ENCODE measurements at regions not wholly inside any gene's neighbourhood (a gene's known extent, or its start where the extent isn't known, plus 50 kb on each side); places are given as distances from the start of the nearest gene placed in this dataset.
A peak's percentile ranks its signal among the peaks of the same experiment; 100 is the strongest.

- no peak for TF ChIP-seq ZNF609 (CRISPR knock-in tag; IDR thresholded peaks at IDR 0.05; ENCODE audit: borderline replicate concordance)
- TF ChIP-seq RCOR2 (CRISPR knock-in tag; IDR thresholded peaks at IDR 0.05) = no peak
- TF ChIP-seq ZNF646 (CRISPR knock-in tag; IDR thresholded peaks at IDR 0.05) = no peak
- TF ChIP-seq JUN (CRISPR knock-in tag; IDR thresholded peaks at IDR 0.05) = no peak
- TF ChIP-seq KLF11 (CRISPR knock-in tag; IDR thresholded peaks at IDR 0.05) = 0 out of 2 replicates have a peak, but pooled peaks have one; percentile 30
- no peak for TF ChIP-seq JUND (CRISPR knock-in tag; IDR thresholded peaks at IDR 0.05)
- TF ChIP-seq ZC3H13 (CRISPR knock-in tag; IDR thresholded peaks at IDR 0.05) = no peak
- TF ChIP-seq HNRNPH1 (optimal IDR thresholded peaks at IDR 0.05; ENCODE audit: low read depth, low read length) = no peak
- TF ChIP-seq ZNF331 (CRISPR knock-in tag; IDR thresholded peaks at IDR 0.05) = no peak
- TF ChIP-seq ZNF562 (CRISPR knock-in tag; IDR thresholded peaks at IDR 0.05; ENCODE audit: borderline replicate concordance) = no peak
- peak; percentile 87 for TF ChIP-seq ZNF18 (CRISPR knock-in tag; IDR thresholded peaks at IDR 0.05; ENCODE audit: insufficient replicate concordance)
- 0 out of 2 replicates have a peak, but pooled peaks have one; percentile 54 for TF ChIP-seq ZNF383 (CRISPR knock-in tag; IDR thresholded peaks at IDR 0.05; ENCODE audit: borderline replicate concordance)
- no peak for TF ChIP-seq MBD4 (IDR thresholded peaks at IDR 0.05; ENCODE audit: borderline replicate concordance, low read length)
- 0 out of 2 replicates have a peak, but pooled peaks have one; percentile 13 for TF ChIP-seq ZNF747 (CRISPR knock-in tag; IDR thresholded peaks at IDR 0.05; ENCODE audit: borderline replicate concordance)
- no peak for TF ChIP-seq ZNF543 (CRISPR knock-in tag; IDR thresholded peaks at IDR 0.05)
- TF ChIP-seq ZNF776 (CRISPR knock-in tag; IDR thresholded peaks at IDR 0.05) = no peak
Observed at GRCh38 chr6:105992315-105992961, 93.7 kb upstream of the PRDM1 start (continued).
